GM20000 (cell line): ENCODE measurements at regions not wholly inside any gene's neighbourhood (a gene's known extent, or its start where the extent isn't known, plus 50 kb on each side); places are given as distances from the start of the nearest gene placed in this dataset.

Experiments used
- DNase-seq: peaks from one replicate; pipeline ENCODE4 v3.0.0; 2012; ENCODE audit warnings: low spot score
- TF ChIP-seq, protein P1 (sequence below): IDR thresholded peaks from 2 replicates; pipeline ENCODE4 v1.5.1; 2012; ENCODE audit warnings: mild to moderate bottlenecking, control low read depth; ENCODE audit errors: extremely low read depth, missing control alignments

GRCh38 chr4:155616117-155616516, 50.5 kb upstream of the GUCY1A1 start:
- DNase-seq, result no peak
- TF ChIP-seq, protein P1, sequence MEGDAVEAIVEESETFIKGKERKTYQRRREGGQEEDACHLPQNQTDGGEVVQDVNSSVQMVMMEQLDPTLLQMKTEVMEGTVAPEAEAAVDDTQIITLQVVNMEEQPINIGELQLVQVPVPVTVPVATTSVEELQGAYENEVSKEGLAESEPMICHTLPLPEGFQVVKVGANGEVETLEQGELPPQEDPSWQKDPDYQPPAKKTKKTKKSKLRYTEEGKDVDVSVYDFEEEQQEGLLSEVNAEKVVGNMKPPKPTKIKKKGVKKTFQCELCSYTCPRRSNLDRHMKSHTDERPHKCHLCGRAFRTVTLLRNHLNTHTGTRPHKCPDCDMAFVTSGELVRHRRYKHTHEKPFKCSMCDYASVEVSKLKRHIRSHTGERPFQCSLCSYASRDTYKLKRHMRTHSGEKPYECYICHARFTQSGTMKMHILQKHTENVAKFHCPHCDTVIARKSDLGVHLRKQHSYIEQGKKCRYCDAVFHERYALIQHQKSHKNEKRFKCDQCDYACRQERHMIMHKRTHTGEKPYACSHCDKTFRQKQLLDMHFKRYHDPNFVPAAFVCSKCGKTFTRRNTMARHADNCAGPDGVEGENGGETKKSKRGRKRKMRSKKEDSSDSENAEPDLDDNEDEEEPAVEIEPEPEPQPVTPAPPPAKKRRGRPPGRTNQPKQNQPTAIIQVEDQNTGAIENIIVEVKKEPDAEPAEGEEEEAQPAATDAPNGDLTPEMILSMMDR, result no peak

- DNase-seq, result no peak
- TF ChIP-seq, protein P1, result no peak
Observed at GRCh38 chr4:155615081-155615887, 51.4 kb upstream of the GUCY1A1 start.

DNA sequence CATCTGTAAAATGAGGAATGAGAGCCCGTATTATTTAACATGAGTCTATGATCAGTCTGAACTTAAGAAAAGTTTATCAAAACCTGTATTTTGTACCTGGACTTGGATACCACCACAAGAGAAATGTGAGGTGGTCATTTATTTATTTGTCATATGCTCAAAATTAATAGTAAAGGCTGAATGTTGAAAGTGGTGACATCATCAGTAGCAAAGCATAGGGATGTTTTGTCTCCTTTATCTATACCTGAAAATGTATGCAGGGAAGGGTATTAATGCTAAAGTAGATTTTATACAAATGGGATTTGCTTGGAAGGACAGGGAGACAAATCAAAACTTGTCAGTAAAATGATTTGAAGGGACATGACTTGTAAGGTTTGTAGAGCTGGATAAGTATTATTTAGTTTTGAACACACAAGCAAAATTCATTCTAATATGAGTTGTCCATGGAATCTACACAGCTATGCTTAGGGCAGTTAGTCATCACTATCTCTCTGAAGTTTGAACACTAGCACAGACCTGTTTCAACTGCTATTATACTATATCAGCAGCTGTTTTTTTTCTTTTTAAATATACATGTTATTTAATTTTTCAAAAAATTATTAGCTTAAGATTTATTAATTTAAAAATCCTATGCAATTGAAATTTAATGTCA, 52.4 kb upstream of the GUCY1A1 start:
- TF ChIP-seq, protein P1, result no peak
- no peak for DNase-seq

GRCh38 chr4:155612074-155612473, 54.6 kb upstream of the GUCY1A1 start:
- no peak for DNase-seq
- TF ChIP-seq, protein P1, result no peak

DNA sequence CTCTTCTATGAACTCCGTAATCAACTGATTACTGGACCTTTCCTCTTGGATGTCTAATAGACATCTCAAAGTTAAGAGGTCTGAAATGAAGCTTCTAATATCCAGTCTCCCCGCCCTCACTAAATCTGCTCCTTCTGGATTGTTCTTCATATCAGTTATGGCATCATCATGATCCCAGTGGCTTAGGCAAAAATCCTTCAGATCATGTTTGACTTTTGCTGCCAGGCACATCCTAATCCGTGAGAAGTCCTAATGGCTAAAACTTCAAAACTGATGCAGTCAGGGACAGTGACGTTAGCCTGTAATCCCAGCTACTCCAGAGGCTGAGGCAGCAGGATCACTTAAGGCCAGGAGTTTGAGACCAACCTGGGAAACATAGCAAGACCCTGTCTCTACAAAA, 55.1 kb upstream of the GUCY1A1 start:
- no peak for DNase-seq
- TF ChIP-seq, protein P1, result no peak

GRCh38 chr4:155610143-155610542, 56.5 kb upstream of the GUCY1A1 start:
- TF ChIP-seq, protein P1, result no peak
- no peak for DNase-seq

GRCh38 chr4:155609455-155610059, 57.1 kb upstream of the GUCY1A1 start:
- TF ChIP-seq, protein P1, result no peak
- no peak for DNase-seq
